ENCODE measurements at regions not wholly inside any gene's neighbourhood (a gene's known extent, or its start where the extent isn't known, plus 50 kb on each side); places are given as distances from the start of the nearest gene placed in this dataset.

GRCh38 chr4:53905276-53905940 lies 159.0 kb downstream of the CHIC2 start:
- no peak for TF ChIP-seq GATA2 (IDR thresholded peaks at IDR 0.05; ENCODE audit: low read depth, low read length)
- no peak for TF ChIP-seq GATA3 (IDR thresholded peaks at IDR 0.05; ENCODE audit: low read depth, low read length)
